ENCODE measurements at regions not wholly inside any gene's neighbourhood (a gene's known extent, or its start where the extent isn't known, plus 50 kb on each side); places are given as distances from the start of the nearest gene placed in this dataset.
"Not testable (repeated sequence)": the region's sequence is repeated elsewhere in the genome, so short reads cannot be mapped to it uniquely, and the experiment has no call there.

DNA sequence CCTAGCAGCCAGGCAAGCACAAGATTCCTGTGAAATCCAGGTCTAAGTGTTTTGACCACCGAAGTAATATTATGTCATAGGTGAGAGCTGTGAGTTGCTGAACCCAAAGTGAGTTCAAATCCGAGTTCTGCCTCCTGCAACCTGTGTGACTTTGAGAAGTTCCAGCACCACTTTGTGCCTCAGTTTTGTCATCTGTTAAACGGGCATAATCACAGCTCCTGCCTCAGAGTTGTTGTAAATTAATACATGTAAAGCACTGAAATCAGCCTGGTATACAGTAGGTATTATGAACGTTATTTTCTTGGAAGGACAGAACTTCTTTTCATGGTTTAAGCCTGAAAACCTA is 152.5 kb upstream of the ALDH3B2 start:
- H3K9me3 ChIP-seq (ENCODE audit: insufficient read depth in 2 of 2, low read depth in 1 of 2, low read length in 1 of 2); H3K23me2 ChIP-seq (ENCODE audit: low read depth, low read length); H2BK5ac ChIP-seq (ENCODE audit: low read depth, low read length); H4K8ac ChIP-seq (ENCODE audit: extremely low read depth, insufficient read depth, low read length); DNase-seq (ENCODE audit: low read depth in 1 of 2, low spot score in 2 of 2); H2BK20ac ChIP-seq (ENCODE audit: low read length); H3K9ac ChIP-seq (replicated peaks in 1 of 4; ENCODE audit: extremely low read depth in 1 of 4, low read depth in 3 of 4, low read length in 3 of 4); H3K4ac ChIP-seq (replicated peaks; ENCODE audit: insufficient read length, low read depth, low read length); H4K5ac ChIP-seq (ENCODE audit: insufficient read length, low read depth, low read length); H3K4me1 ChIP-seq (replicated peaks in 1 of 4; ENCODE audit: control insufficient read depth in 3 of 4, insufficient read depth in 4 of 4, low read length in 3 of 4); H2AK5ac ChIP-seq (ENCODE audit: low read depth, low read length); H3K56ac ChIP-seq (replicated peaks; ENCODE audit: insufficient read length, low read depth, low read length); H3K79me2 ChIP-seq (ENCODE audit: control insufficient read depth in 1 of 2, insufficient read depth in 2 of 2, low read length in 2 of 2); H3K79me1 ChIP-seq (ENCODE audit: low read depth, low read length); H3K27ac ChIP-seq (ENCODE audit: low read depth, low read length); H2BK15ac ChIP-seq (ENCODE audit: low read length); H4K20me1 ChIP-seq (replicated peaks in 1 of 2; ENCODE audit: control insufficient read depth in 1 of 2, insufficient read depth in 2 of 2, low read length in 2 of 2); H3K27me3 ChIP-seq (replicated peaks in 1 of 4; ENCODE audit: control insufficient read depth in 3 of 4, extremely low read depth in 1 of 4, insufficient read depth in 3 of 4, low read length in 3 of 4); H3K4me2 ChIP-seq (ENCODE audit: insufficient read depth in 1 of 2, low read depth in 2 of 2, low read length in 2 of 2); H3K4me3 ChIP-seq (ENCODE audit: extremely low read depth in 1 of 4, insufficient read depth in 2 of 4, low read depth in 3 of 4, low read length in 4 of 4); CTCF ChIA-PET (ENCODE audit: partially characterized antibody); H3K36me3 ChIP-seq (ENCODE audit: control insufficient read depth in 2 of 4, insufficient read depth in 4 of 4, low read length in 3 of 4); H4K91ac ChIP-seq (replicated peaks; ENCODE audit: insufficient read length, low read length); H2AFZ ChIP-seq (ENCODE audit: low read length); H3K14ac ChIP-seq (ENCODE audit: insufficient read length); H3K18ac ChIP-seq (ENCODE audit: extremely low read depth, low read length); H2BK12ac ChIP-seq (ENCODE audit: low read depth, low read length); POLR2A ChIA-PET (ENCODE audit: partially characterized antibody); H3K23ac ChIP-seq (ENCODE audit: insufficient read length); H2BK120ac ChIP-seq (replicated peaks; ENCODE audit: low read depth, low read length); FAIRE-seq: not testable (repeated sequence)
- WGBS, 2 experiments (ENCODE audit: extremely low coverage in 1 of 2, insufficient coverage in 1 of 2, insufficient read length in 1 of 2, insufficient replicate concordance in 2 of 2, low coverage in 1 of 2, low lambda C conversion rate in 2 of 2, missing lambda C conversion rate in 1 of 2), result 80% methylated on average over 4 of the region's 4 CpGs; no CpG with 5 or more reads in 1 of the 2 experiments

All from H1 (cell line).